Adrenal gland (tissue), 5 donors: ENCODE measurements at regions not wholly inside any gene's neighbourhood (a gene's known extent, or its start where the extent isn't known, plus 50 kb on each side); places are given as distances from the start of the nearest gene placed in this dataset.

Source experiments
- POLR2A ChIP-seq, 2 donors: fragments of 450-650 bp; IDR thresholded peaks; one replicate each; pipeline ENCODE4 v1.6.1; 2017; ENCODE audit warnings: antibody characterized with exemption in 2 of 2, mild to moderate bottlenecking in 2 of 2, moderate library complexity in 1 of 2
- TF ChIP-seq, protein P1 (sequence below), 6 experiments: fragments of 450-650 bp in 4 of 6; fragments of 200-600 bp in 2 of 6; sonication (generic) in 1 of 6; IDR thresholded peaks; 1 replicate in 5 of 6; 2 replicates in 1 of 6; pipeline versions ENCODE4 v1.5.1 to v1.8.0; 2016 to 2021; ENCODE audit warnings: antibody characterized with exemption in 6 of 6, mild to moderate bottlenecking in 2 of 6, moderate library complexity in 1 of 6
- donor health status: DM: no; HTN: no; CAD: no.

DNA sequence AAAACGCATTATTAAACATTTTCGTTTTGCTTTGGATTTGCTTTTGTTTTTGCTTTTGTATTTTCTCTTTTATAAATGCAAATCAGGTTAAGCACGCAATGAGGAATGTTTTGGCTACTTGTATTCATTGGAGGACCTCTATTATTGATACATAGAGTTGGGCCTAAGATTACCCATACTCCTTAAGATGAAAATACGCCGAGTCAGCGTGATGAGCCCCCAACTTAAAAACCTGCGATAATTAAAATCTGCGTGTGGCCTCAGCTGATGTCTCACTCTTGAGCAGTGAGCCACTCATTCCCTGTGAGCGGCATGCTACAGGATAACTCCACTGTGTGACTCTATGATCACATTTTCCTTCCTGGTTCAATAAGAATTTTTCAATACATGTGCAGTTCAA is 518.3 kb downstream of the IRX1 start:
- TF ChIP-seq, protein P1, sequence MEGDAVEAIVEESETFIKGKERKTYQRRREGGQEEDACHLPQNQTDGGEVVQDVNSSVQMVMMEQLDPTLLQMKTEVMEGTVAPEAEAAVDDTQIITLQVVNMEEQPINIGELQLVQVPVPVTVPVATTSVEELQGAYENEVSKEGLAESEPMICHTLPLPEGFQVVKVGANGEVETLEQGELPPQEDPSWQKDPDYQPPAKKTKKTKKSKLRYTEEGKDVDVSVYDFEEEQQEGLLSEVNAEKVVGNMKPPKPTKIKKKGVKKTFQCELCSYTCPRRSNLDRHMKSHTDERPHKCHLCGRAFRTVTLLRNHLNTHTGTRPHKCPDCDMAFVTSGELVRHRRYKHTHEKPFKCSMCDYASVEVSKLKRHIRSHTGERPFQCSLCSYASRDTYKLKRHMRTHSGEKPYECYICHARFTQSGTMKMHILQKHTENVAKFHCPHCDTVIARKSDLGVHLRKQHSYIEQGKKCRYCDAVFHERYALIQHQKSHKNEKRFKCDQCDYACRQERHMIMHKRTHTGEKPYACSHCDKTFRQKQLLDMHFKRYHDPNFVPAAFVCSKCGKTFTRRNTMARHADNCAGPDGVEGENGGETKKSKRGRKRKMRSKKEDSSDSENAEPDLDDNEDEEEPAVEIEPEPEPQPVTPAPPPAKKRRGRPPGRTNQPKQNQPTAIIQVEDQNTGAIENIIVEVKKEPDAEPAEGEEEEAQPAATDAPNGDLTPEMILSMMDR (IDR thresholded peaks at IDR 0.05) = no peak
- no peak for TF ChIP-seq POLR2A (IDR thresholded peaks at IDR 0.05)
